K562 (cell line): ENCODE measurements at regions not wholly inside any gene's neighbourhood (a gene's known extent, or its start where the extent isn't known, plus 50 kb on each side); places are given as distances from the start of the nearest gene placed in this dataset.

Experiments used
- ARNT ChIP-seq, 2 experiments: fragments of 450-650 bp; IDR thresholded peaks; 2 replicates each; pipeline ENCODE4 v1.6.1; 2016; ENCODE audit warnings: mild to moderate bottlenecking in 1 of 2
- CREM ChIP-seq: IDR thresholded peaks from 2 replicates; pipeline ENCODE4 v1.6.1; 2014; ENCODE audit warnings: antibody characterized with exemption, low read depth
- POLR2A ChIP-seq: fragments of 450-650 bp; conservative IDR thresholded peaks from 2 replicates; pipeline ENCODE4 v1.6.1; 2016
- POU5F1 ChIP-seq: fragments of 150-350 bp; IDR thresholded peaks from 2 replicates; pipeline ENCODE4 v1.6.1; 2014; ENCODE audit warnings: borderline replicate concordance, low read length, low read depth, mild to moderate bottlenecking; ENCODE audit not compliant: partially characterized antibody
- SMAD4 ChIP-seq: fragments of 250-450 bp; sonication (Bioruptor Pico); conservative IDR thresholded peaks from 2 replicates; pipeline ENCODE4 v1.8.0; 2021; ENCODE audit warnings: inconsistent platforms, mild to moderate bottlenecking, moderate library complexity
- TARDBP ChIP-seq: fragments of 450-650 bp; IDR thresholded peaks from 2 replicates; pipeline ENCODE4 v1.6.1; 2016
- TEAD1 ChIP-seq, 2 experiments: fragments of 450-650 bp in 1 of 2; sonication (generic) in 1 of 2; formaldehyde crosslinking; IDR thresholded peaks; 2 replicates each; pipeline versions ENCODE4 v1.4.0 to v1.8.0; 2020 to 2022; ENCODE audit warnings: mild to moderate bottlenecking in 2 of 2, missing genetic modification reagents in 1 of 2
- TF ChIP-seq, protein P1 (sequence below): fragments of 250-450 bp; sonication (Bioruptor Pico); IDR thresholded peaks from 2 replicates; pipeline ENCODE4 v1.4.0; 2020; ENCODE audit warnings: borderline replicate concordance
- TF ChIP-seq, protein P2 (sequence below): sonication (generic); formaldehyde crosslinking; IDR thresholded peaks from 2 replicates; pipeline ENCODE4 v1.8.0; 2022; ENCODE audit warnings: mild to moderate bottlenecking, missing genetic modification reagents
- TF ChIP-seq, protein P3 (sequence below): fragments of 450-650 bp; formaldehyde crosslinking; IDR thresholded peaks from 2 replicates; pipeline ENCODE4 v1.4.0; 2020; ENCODE audit warnings: mild to moderate bottlenecking, mixed read lengths
- TF ChIP-seq, protein P4 (sequence below): fragments of 250-450 bp; sonication (Bioruptor Pico); IDR thresholded peaks from 2 replicates; pipeline ENCODE4 v1.5.0; 2021

DNA sequence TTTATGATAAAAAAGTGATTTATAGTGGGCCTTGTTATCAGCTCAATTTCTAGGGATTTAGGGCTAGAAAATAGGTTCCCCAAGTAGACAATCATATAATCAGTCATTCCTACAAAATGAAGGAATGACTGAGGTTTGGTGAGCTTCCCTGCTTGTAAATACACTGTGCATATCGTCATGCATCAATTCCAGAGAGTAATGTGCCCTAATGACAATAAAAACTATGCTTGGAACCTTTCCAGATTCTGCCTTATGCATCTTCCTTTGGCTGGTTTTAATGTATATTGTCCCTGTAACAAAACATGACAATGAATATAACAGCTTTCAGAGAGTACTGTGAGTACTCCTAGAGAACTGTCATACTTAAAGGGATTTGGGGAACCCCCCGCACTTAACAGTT lies 1310.9 kb downstream of the PCDH7 start:
- TF ChIP-seq TARDBP = no peak
- TF ChIP-seq, protein P1, sequence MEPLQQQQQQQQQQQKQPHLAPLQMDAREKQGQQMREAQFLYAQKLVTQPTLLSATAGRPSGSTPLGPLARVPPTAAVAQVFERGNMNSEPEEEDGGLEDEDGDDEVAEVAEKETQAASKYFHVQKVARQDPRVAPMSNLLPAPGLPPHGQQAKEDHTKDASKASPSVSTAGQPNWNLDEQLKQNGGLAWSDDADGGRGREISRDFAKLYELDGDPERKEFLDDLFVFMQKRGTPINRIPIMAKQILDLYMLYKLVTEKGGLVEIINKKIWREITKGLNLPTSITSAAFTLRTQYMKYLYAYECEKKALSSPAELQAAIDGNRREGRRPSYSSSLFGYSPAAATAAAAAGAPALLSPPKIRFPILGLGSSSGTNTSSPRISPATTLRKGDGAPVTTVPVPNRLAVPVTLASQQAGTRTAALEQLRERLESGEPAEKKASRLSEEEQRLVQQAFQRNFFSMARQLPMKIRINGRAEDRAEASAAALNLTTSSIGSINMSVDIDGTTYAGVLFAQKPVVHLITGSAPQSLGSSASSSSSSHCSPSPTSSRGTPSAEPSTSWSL (CRISPR knock-in tag) = no peak
- TF ChIP-seq POLR2A = no peak
- TF ChIP-seq, protein P2, sequence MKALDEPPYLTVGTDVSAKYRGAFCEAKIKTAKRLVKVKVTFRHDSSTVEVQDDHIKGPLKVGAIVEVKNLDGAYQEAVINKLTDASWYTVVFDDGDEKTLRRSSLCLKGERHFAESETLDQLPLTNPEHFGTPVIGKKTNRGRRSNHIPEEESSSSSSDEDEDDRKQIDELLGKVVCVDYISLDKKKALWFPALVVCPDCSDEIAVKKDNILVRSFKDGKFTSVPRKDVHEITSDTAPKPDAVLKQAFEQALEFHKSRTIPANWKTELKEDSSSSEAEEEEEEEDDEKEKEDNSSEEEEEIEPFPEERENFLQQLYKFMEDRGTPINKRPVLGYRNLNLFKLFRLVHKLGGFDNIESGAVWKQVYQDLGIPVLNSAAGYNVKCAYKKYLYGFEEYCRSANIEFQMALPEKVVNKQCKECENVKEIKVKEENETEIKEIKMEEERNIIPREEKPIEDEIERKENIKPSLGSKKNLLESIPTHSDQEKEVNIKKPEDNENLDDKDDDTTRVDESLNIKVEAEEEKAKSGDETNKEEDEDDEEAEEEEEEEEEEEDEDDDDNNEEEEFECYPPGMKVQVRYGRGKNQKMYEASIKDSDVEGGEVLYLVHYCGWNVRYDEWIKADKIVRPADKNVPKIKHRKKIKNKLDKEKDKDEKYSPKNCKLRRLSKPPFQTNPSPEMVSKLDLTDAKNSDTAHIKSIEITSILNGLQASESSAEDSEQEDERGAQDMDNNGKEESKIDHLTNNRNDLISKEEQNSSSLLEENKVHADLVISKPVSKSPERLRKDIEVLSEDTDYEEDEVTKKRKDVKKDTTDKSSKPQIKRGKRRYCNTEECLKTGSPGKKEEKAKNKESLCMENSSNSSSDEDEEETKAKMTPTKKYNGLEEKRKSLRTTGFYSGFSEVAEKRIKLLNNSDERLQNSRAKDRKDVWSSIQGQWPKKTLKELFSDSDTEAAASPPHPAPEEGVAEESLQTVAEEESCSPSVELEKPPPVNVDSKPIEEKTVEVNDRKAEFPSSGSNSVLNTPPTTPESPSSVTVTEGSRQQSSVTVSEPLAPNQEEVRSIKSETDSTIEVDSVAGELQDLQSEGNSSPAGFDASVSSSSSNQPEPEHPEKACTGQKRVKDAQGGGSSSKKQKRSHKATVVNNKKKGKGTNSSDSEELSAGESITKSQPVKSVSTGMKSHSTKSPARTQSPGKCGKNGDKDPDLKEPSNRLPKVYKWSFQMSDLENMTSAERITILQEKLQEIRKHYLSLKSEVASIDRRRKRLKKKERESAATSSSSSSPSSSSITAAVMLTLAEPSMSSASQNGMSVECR (CRISPR knock-in tag) = no peak
- TF ChIP-seq POU5F1 = no peak
- no peak for TF ChIP-seq CREM
- no peak for TF ChIP-seq SMAD4 (CRISPR knock-in tag)
- no peak for TF ChIP-seq ARNT (IDR thresholded peaks at IDR 0.05)
- TF ChIP-seq, protein P3, sequence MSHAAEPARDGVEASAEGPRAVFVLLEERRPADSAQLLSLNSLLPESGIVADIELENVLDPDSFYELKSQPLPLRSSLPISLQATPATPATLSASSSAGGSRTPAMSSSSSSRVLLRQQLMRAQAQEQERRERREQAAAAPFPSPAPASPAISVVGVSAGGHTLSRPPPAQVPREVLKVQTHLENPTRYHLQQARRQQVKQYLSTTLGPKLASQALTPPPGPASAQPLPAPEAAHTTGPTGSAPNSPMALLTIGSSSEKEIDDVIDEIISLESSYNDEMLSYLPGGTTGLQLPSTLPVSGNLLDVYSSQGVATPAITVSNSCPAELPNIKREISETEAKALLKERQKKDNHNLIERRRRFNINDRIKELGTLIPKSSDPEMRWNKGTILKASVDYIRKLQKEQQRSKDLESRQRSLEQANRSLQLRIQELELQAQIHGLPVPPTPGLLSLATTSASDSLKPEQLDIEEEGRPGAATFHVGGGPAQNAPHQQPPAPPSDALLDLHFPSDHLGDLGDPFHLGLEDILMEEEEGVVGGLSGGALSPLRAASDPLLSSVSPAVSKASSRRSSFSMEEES (CRISPR knock-in tag) = no peak
- TF ChIP-seq TEAD1 (CRISPR knock-in tag; IDR thresholded peaks at IDR 0.05) = no peak
- TF ChIP-seq, protein P4, sequence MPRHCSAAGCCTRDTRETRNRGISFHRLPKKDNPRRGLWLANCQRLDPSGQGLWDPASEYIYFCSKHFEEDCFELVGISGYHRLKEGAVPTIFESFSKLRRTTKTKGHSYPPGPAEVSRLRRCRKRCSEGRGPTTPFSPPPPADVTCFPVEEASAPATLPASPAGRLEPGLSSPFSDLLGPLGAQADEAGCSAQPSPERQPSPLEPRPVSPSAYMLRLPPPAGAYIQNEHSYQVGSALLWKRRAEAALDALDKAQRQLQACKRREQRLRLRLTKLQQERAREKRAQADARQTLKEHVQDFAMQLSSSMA (CRISPR knock-in tag) = no peak
